Right lobe of liver (tissue), 4 donors: ENCODE measurements at regions not wholly inside any gene's neighbourhood (a gene's known extent, or its start where the extent isn't known, plus 50 kb on each side); places are given as distances from the start of the nearest gene placed in this dataset.

ENCODE experiments used
- CTCF ChIP-seq, 4 donors: fragments of 200-600 bp in 3 of 4; fragments of 450-650 bp in 1 of 4; IDR thresholded peaks; one replicate each; pipeline versions ENCODE4 v1.5.1 to v1.8.0; 2016 to 2022; ENCODE audit warnings: antibody characterized with exemption in 4 of 4, mild to moderate bottlenecking in 2 of 4
- POLR2A ChIP-seq: fragments of 450-650 bp; IDR thresholded peaks from one replicate; pipeline ENCODE4 v1.6.1; 2017; ENCODE audit warnings: antibody characterized with exemption, mild to moderate bottlenecking
- donor health status: DM: no; HTN: no; CAD: no.
- donor health status: DM: no; HTN: no; CAD: no.
- donor health status: DM: no; HTN: yes; CAD: no.

- TF ChIP-seq CTCF (IDR thresholded peaks at IDR 0.05) (no peak), POLR2A (no peak)
Observed at GRCh38 chr17:13420878-13421277, 180.9 kb downstream of the HS3ST3A1 start.
